Fibroblast of peridontal ligament (primary cell): ENCODE measurements at regions not wholly inside any gene's neighbourhood (a gene's known extent, or its start where the extent isn't known, plus 50 kb on each side); places are given as distances from the start of the nearest gene placed in this dataset.

Experiments
- DNase-seq: peaks from one replicate; pipeline ENCODE4 v3.0.0-alpha.2; 2010; ENCODE audit errors: extremely low read depth

GRCh38 chr2:103496850-103497249 is 735.0 kb downstream of the TMEM182 start:
- DNase-seq, result no peak

GRCh38 chr2:103506812-103507211 is 745.0 kb downstream of the TMEM182 start:
- no peak for DNase-seq

- DNase-seq, result no peak
Observed at GRCh38 chr2:103512442-103512841, 750.6 kb downstream of the TMEM182 start.

GRCh38 chr2:103520547-103520946 is 758.7 kb downstream of the TMEM182 start:
- DNase-seq, result no peak

GRCh38 chr2:103525756-103526155 is 763.9 kb downstream of the TMEM182 start:
- DNase-seq, result no peak

- DNase-seq, result no peak
Observed at GRCh38 chr2:103526757-103527156, 764.9 kb downstream of the TMEM182 start.

GRCh38 chr2:103527278-103527677 is 765.4 kb downstream of the TMEM182 start:
- no peak for DNase-seq

- no peak for DNase-seq
Observed at GRCh38 chr2:103529798-103530502, 768.1 kb downstream of the TMEM182 start.

- DNase-seq, result no peak
Observed at GRCh38 chr2:103552775-103553174, 790.9 kb downstream of the TMEM182 start.

GRCh38 chr2:103594823-103595222 is 833.0 kb downstream of the TMEM182 start:
- DNase-seq, result no peak

- DNase-seq, result no peak
Observed at GRCh38 chr2:103605071-103605780, 843.4 kb downstream of the TMEM182 start.

GRCh38 chr2:103615611-103616105 is 853.8 kb downstream of the TMEM182 start:
- DNase-seq, result no peak

- DNase-seq, result no peak
Observed at GRCh38 chr2:103616891-103617290, 855.1 kb downstream of the TMEM182 start.

GRCh38 chr2:103618112-103618511 is 856.3 kb downstream of the TMEM182 start:
- no peak for DNase-seq

- DNase-seq, result no peak
Observed at GRCh38 chr2:103627301-103627700, 865.5 kb downstream of the TMEM182 start.

GRCh38 chr2:103638978-103639377 is 877.1 kb downstream of the TMEM182 start:
- no peak for DNase-seq

GRCh38 chr2:103656558-103656957 is 894.7 kb downstream of the TMEM182 start:
- no peak for DNase-seq

GRCh38 chr2:103660519-103660918 is 898.7 kb downstream of the TMEM182 start:
- DNase-seq, result no peak

- no peak for DNase-seq
Observed at GRCh38 chr2:103660947-103661346, 899.1 kb downstream of the TMEM182 start.

- DNase-seq, result no peak
Observed at GRCh38 chr2:103664690-103665089, 902.9 kb downstream of the TMEM182 start.

GRCh38 chr2:103667335-103667884 is 905.6 kb downstream of the TMEM182 start:
- DNase-seq, result no peak

- DNase-seq, result no peak
Observed at GRCh38 chr2:103669531-103669930, 907.7 kb downstream of the TMEM182 start.
